GM23338 (cell line): ENCODE measurements at regions not wholly inside any gene's neighbourhood (a gene's known extent, or its start where the extent isn't known, plus 50 kb on each side); places are given as distances from the start of the nearest gene placed in this dataset.

ENCODE experiments used
- ATAC-seq: fragments of 200-7000 bp; cut with Tn5 transposase; 3 replicates; pipeline ENCODE4 v1.9.1; 2020
- DNase-seq: peaks from one replicate; pipeline ENCODE4 v3.0.0-alpha.2; 2015; ENCODE audit warnings: low spot score
- H2AFZ ChIP-seq: fragments of 200-600 bp; sonication (generic); 2 replicates; pipeline ENCODE4 v1.8.0; 2016; ENCODE audit warnings: antibody characterized with exemption, mild to moderate bottlenecking, moderate library complexity
- H3F3A ChIP-seq: fragments of 200-600 bp; sonication (generic); replicated peaks from 2 replicates; pipeline ENCODE4 v1.8.0; 2017; ENCODE audit warnings: antibody characterized with exemption, mixed run types, low read depth
- H3K27ac ChIP-seq: fragments of 200-600 bp; sonication (generic); 2 replicates; pipeline ENCODE4 v1.6.1; 2016; ENCODE audit warnings: low read depth
- H3K27me3 ChIP-seq: fragments of 200-600 bp; sonication (generic); 2 replicates; pipeline ENCODE4 v1.8.0; 2016; ENCODE audit warnings: mild to moderate bottlenecking, mixed run types, moderate library complexity; ENCODE audit not compliant: insufficient read depth
- H3K36me3 ChIP-seq: fragments of 200-600 bp; sonication (generic); 2 replicates; pipeline ENCODE4 v1.8.0; 2016; ENCODE audit warnings: mild to moderate bottlenecking; ENCODE audit not compliant: insufficient read depth
- H3K4me1 ChIP-seq: fragments of 200-600 bp; sonication (generic); 2 replicates; pipeline ENCODE4 v1.8.0; 2016; ENCODE audit warnings: mild to moderate bottlenecking, moderate library complexity; ENCODE audit not compliant: insufficient read depth
- H3K4me2 ChIP-seq: fragments of 200-600 bp; sonication (generic); 2 replicates; pipeline ENCODE4 v1.7.1; 2017; ENCODE audit warnings: mixed run types
- H3K4me3 ChIP-seq: fragments of 200-600 bp; sonication (generic); 2 replicates; pipeline ENCODE4 v1.6.1; 2016; ENCODE audit warnings: mixed run types
- H3K79me2 ChIP-seq: fragments of 200-600 bp; sonication (generic); replicated peaks from 2 replicates; pipeline ENCODE4 v1.8.0; 2017; ENCODE audit warnings: mild to moderate bottlenecking; ENCODE audit not compliant: insufficient read depth
- H3K9me2 ChIP-seq: fragments of 200-600 bp; sonication (generic); 2 replicates; pipeline ENCODE4 v1.8.0; 2017; ENCODE audit not compliant: insufficient read depth
- H4K20me1 ChIP-seq: fragments of 200-600 bp; sonication (generic); replicated peaks from 2 replicates; pipeline ENCODE4 v1.8.0; 2017; ENCODE audit warnings: mild to moderate bottlenecking; ENCODE audit not compliant: insufficient read depth
- H3K27ac Mint-ChIP-seq: 2 replicates; pipeline ENCODE4 v1.8.0; 2020; ENCODE audit warnings: inconsistent platforms, mild to moderate bottlenecking, moderate library complexity, mixed read lengths
- H3K27me3 Mint-ChIP-seq: 3 replicates; pipeline ENCODE4 v1.8.0; 2022; ENCODE audit warnings: low read depth, mild to moderate bottlenecking, moderate library complexity, mixed read lengths, inconsistent platforms; ENCODE audit not compliant: insufficient read depth, poor library complexity
- H3K36me3 Mint-ChIP-seq: 3 replicates; pipeline ENCODE4 v1.8.0; 2021; ENCODE audit warnings: low read depth, mild to moderate bottlenecking, inconsistent platforms, moderate library complexity, mixed read lengths
- H3K4me1 Mint-ChIP-seq: 3 replicates; pipeline ENCODE4 v1.8.0; 2020; ENCODE audit warnings: mild to moderate bottlenecking, inconsistent platforms, mixed read lengths
- H3K4me3 Mint-ChIP-seq: 3 replicates; pipeline ENCODE4 v1.8.0; 2021; ENCODE audit warnings: moderate library complexity, mild to moderate bottlenecking, inconsistent platforms, mixed read lengths
- H3K9me3 Mint-ChIP-seq: 3 replicates; pipeline ENCODE4 v1.8.0; 2020; ENCODE audit warnings: moderate library complexity, mild to moderate bottlenecking, inconsistent platforms, mixed read lengths
- CREB1 ChIP-seq: fragments of 250-450 bp; sonication (Bioruptor Pico); IDR thresholded peaks from 2 replicates; pipeline ENCODE4 v1.5.0; 2020; ENCODE audit warnings: low read depth, mild to moderate bottlenecking, moderate library complexity
- CTCF ChIP-seq, 2 experiments: fragments of 200-600 bp in 1 of 2; sonication (generic) in 1 of 2; conservative IDR thresholded peaks; 2 replicates each; pipeline versions ENCODE4 v1.5.1 to v1.6.1; 2016 to 2017; ENCODE audit warnings: antibody characterized with exemption in 2 of 2, low read depth in 2 of 2, mild to moderate bottlenecking in 2 of 2, moderate library complexity in 1 of 2
- ETS1 ChIP-seq: IDR thresholded peaks from 2 replicates; pipeline ENCODE4 v1.6.1; 2016; ENCODE audit warnings: antibody characterized with exemption
- EZH2phosphoT487 ChIP-seq: fragments of 200-600 bp; sonication (generic); IDR thresholded peaks from one replicate; pipeline ENCODE4 v1.8.1; 2018; ENCODE audit warnings: antibody characterized with exemption; ENCODE audit not compliant: unreplicated experiment
- JUNB ChIP-seq: IDR thresholded peaks from one replicate; pipeline ENCODE4 v1.6.1; 2016; ENCODE audit warnings: antibody characterized with exemption; ENCODE audit not compliant: unreplicated experiment
- NANOG ChIP-seq: IDR thresholded peaks from 2 replicates; pipeline ENCODE4 v1.6.1; 2016; ENCODE audit warnings: antibody characterized with exemption, borderline replicate concordance
- POLR2AphosphoS5 ChIP-seq: IDR thresholded peaks from 2 replicates; pipeline ENCODE4 v1.6.1; 2016; ENCODE audit warnings: antibody characterized with exemption, low read depth
- REST ChIP-seq: IDR thresholded peaks from one replicate; pipeline ENCODE4 v1.6.1; 2018; ENCODE audit warnings: antibody characterized with exemption; ENCODE audit not compliant: unreplicated experiment
- ZNF114 ChIP-seq: fragments of 250-450 bp; sonication (Bioruptor Pico); IDR thresholded peaks from 2 replicates; pipeline ENCODE4 v1.5.0; 2020; ENCODE audit warnings: mild to moderate bottlenecking, moderate library complexity
- ZNF462 ChIP-seq: fragments of 250-450 bp; sonication (Bioruptor Pico); IDR thresholded peaks from 2 replicates; pipeline ENCODE4 v1.5.0; 2020; ENCODE audit warnings: mild to moderate bottlenecking, moderate library complexity

- DNase-seq (no peak), ATAC-seq (no peak)
- no peak overlapping the region for H3K4me2 ChIP-seq
Measured at GRCh38 chr7:52362521-52362920, 672.9 kb upstream of the POM121L12 start.

More at GRCh38 chr7:52362521-52362920, 672.9 kb upstream of the POM121L12 start:
- Histone ChIP-seq H3K27me3 (no peaks in the 10 kb centered on the region), H3K79me2 (no peaks in the 10 kb centered on the region), H3K4me3 (no peak overlapping the region), H2AFZ (no peak overlapping the region), H3K9me2 (0 out of 2 replicates have a peak, but pooled peaks cover 9% of the 10 kb centered on the region), H3F3A (no peaks in the 10 kb centered on the region), H3K36me3 (no peaks in the 10 kb centered on the region), H3K27ac (no peak overlapping the region), H3K4me1 (no peaks in the 10 kb centered on the region), H4K20me1 (no peaks in the 10 kb centered on the region)
- Mint-ChIP-seq H3K4me1 (no peaks in the 10 kb centered on the region; the same call in 2 of the 3 replicates), H3K9me3 (peaks cover 10% of the 10 kb centered on the region), H3K27ac (no peak overlapping the region), H3K4me3 (no peak overlapping the region), H3K27me3 (peaks cover 4% of the 10 kb centered on the region), H3K36me3 (no peaks in the 10 kb centered on the region; the same call in 2 of the 3 replicates)
- TF ChIP-seq CTCF (conservative IDR thresholded peaks at IDR 0.05; ENCODE audit: low read depth in 2 of 2), result no peak
- TF ChIP-seq EZH2phosphoT487, result no peak
- no peak for TF ChIP-seq ZNF462 (CRISPR knock-in tag)
- no peak for TF ChIP-seq POLR2AphosphoS5
- no peak for TF ChIP-seq ZNF114
- no peak for TF ChIP-seq CREB1
- no peak for TF ChIP-seq REST
- TF ChIP-seq ETS1, result no peak
- no peak for TF ChIP-seq JUNB
- no peak for TF ChIP-seq NANOG
